ENCODE measurements at regions not wholly inside any gene's neighbourhood (a gene's known extent, or its start where the extent isn't known, plus 50 kb on each side); places are given as distances from the start of the nearest gene placed in this dataset.

GRCh38 chr7:92968502-92968901 lies 132.1 kb upstream of the CDK6 start:
- H3K4me3 ChIP-seq (ENCODE audit: control insufficient read depth, low read depth, low read length) = no peak overlapping the region
- no peak for TF ChIP-seq CTCF (conservative IDR thresholded peaks at IDR 0.05; ENCODE audit: control insufficient read depth, insufficient read depth, low read depth, low read length)
- peak; percentile 49 for DNase-seq (ENCODE audit: low read depth)

GRCh38 chr7:92967238-92967637 lies 130.9 kb upstream of the CDK6 start:
- H3K4me3 ChIP-seq (ENCODE audit: control insufficient read depth, low read depth, low read length) = no peak overlapping the region
- no peak for DNase-seq (ENCODE audit: low read depth)
- no peak for TF ChIP-seq CTCF (conservative IDR thresholded peaks at IDR 0.05; ENCODE audit: control insufficient read depth, insufficient read depth, low read depth, low read length)

GRCh38 chr7:92964141-92964540 lies 127.8 kb upstream of the CDK6 start:
- TF ChIP-seq CTCF (conservative IDR thresholded peaks at IDR 0.05; ENCODE audit: control insufficient read depth, insufficient read depth, low read depth, low read length) = no peak
- no peak overlapping the region for H3K4me3 ChIP-seq (ENCODE audit: control insufficient read depth, low read depth, low read length)
- DNase-seq (ENCODE audit: low read depth) = no peak

- TF ChIP-seq CTCF (conservative IDR thresholded peaks at IDR 0.05; ENCODE audit: control insufficient read depth, insufficient read depth, low read depth, low read length) = no peak
- H3K4me3 ChIP-seq (ENCODE audit: control insufficient read depth, low read depth, low read length) = no peak overlapping the region
- no peak for DNase-seq (ENCODE audit: low read depth)
Observed at GRCh38 chr7:92963566-92963965, 127.2 kb upstream of the CDK6 start.

GRCh38 chr7:92961961-92962360 lies 125.6 kb upstream of the CDK6 start:
- peak; percentile 11 for DNase-seq (ENCODE audit: low read depth)
- no peak overlapping the region for H3K4me3 ChIP-seq (ENCODE audit: control insufficient read depth, low read depth, low read length)
- no peak for TF ChIP-seq CTCF (conservative IDR thresholded peaks at IDR 0.05; ENCODE audit: control insufficient read depth, insufficient read depth, low read depth, low read length)

- no peak for TF ChIP-seq CTCF (conservative IDR thresholded peaks at IDR 0.05; ENCODE audit: control insufficient read depth, insufficient read depth, low read depth, low read length)
- no peak for DNase-seq (ENCODE audit: low read depth)
Observed at GRCh38 chr7:92956575-92956974, 120.2 kb upstream of the CDK6 start.

GRCh38 chr7:92955081-92955480 lies 118.7 kb upstream of the CDK6 start:
- DNase-seq (ENCODE audit: low read depth) = no peak
- no peak for TF ChIP-seq CTCF (conservative IDR thresholded peaks at IDR 0.05; ENCODE audit: control insufficient read depth, insufficient read depth, low read depth, low read length)
- no peak overlapping the region for H3K4me3 ChIP-seq (ENCODE audit: control insufficient read depth, low read depth, low read length)

More at GRCh38 chr7:92956575-92956974, 120.2 kb upstream of the CDK6 start:
- H3K4me3 ChIP-seq (ENCODE audit: control insufficient read depth, low read depth, low read length) = no peak overlapping the region
